Hypothalamus (tissue), 51 donors: ENCODE measurements at regions not wholly inside any gene's neighbourhood (a gene's known extent, or its start where the extent isn't known, plus 50 kb on each side); places are given as distances from the start of the nearest gene placed in this dataset.
A peak's percentile ranks its signal among the peaks of the same experiment; 100 is the strongest.
"Not testable (repeated sequence)": the region's sequence is repeated elsewhere in the genome, so short reads cannot be mapped to it uniquely, and the experiment has no call there.

Experiments used
- DNase-seq, 51 donors: peaks; one replicate each; lab custom pipeline; 2025; lab: John Stamatoyannopoulos, UW

DNA sequence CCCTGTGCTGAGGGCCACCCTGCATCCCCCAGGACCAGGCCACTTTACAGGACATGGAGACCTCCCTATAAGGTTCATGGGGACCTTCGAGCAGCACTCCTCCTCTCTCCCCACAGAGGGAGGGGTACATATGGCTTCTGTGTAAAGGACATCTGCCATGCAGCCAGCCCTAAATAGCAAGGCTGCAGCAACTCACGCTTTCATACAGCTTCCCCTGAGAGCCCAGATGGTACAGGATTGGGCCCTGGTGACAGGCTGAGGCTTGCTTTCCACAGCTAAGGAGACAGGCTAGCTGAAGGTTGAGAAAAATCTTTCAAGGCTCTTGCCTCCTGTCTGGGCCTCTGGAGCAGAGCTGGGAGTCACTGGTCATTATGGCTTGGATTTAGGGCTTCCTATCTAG lies 147.0 kb upstream of the ZNF366 start:
- no peak for DNase-seq

DNA sequence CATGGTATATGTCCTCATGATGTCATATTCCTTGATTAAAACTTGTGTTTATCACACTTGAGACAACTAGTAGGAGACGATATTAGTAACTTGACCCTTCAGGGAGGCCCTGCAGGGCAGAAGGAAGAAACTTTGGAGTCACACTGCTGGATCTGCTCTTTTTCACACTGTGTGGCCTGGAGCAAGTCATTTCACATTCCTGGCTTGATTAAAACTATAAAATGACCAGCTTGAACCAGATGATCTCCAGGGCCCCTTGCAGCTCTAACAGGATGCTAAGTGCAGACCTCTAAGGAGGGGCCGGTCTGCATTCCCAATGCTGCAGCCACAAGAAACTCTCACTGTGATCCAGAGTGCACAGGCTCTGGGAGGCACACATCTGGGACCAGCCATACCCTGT lies 146.4 kb upstream of the ZNF366 start:
- no peak for DNase-seq

DNA sequence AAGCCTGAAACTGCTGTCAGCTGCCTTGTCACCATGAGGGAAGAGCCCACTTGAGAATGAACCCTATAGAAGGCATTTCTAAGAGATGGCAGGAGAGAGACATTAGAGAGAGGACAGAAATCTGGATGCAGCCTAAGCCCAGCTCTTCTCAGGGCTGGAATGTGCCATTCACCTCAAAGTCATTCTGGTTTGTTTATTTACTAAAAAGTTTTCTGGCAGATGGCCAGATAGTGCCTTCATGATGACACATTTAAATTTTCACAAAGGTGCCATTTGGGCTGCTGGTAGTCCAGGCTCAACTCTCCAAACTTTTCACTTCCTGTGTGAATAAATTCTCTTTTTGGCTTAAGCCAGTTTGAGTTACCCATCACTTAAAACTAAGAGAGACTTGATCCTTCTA lies 144.6 kb upstream of the ZNF366 start:
- DNase-seq: no peak

DNA sequence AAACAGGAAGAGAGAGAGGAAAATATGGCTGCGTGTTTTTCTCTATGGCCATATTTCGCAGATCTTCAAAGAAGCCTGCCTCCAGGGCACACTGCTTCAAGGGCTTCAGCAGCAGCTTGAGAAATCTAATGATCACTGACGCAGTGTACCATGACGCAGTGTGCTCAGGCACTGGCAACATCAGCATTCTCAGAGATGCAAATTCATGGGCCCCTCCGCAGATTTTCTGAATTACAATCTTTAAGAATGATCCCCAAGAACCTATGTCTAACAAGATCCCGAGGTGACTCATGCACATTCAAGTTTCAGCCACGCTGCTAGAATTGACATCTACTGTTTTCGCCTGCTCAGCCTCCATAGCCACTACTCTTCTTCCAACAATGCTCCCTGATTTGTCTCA lies 143.9 kb upstream of the ZNF366 start:
- DNase-seq: no peak

DNA sequence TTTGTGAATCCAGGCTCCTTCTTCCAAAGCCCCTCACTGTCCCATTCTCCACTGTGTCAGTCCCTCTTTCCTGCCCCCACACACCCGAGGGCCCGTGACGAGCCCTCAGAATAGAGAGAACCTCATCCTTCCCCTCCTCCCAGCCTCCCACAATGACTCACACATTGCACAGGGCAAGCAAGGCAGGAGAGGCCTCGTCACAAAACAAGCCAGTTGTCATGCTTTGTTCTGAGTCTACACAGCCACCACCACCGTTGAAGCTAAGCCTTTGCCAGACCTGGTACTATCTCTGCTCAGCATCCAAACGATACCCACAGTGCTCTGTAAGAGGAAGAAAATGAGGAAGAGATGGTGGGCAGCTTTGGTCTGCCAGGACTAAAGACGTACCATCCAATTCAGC lies 142.2 kb upstream of the ZNF366 start:
- peak in 2 of 51 donors; percentile 16 to 62 for DNase-seq

DNA sequence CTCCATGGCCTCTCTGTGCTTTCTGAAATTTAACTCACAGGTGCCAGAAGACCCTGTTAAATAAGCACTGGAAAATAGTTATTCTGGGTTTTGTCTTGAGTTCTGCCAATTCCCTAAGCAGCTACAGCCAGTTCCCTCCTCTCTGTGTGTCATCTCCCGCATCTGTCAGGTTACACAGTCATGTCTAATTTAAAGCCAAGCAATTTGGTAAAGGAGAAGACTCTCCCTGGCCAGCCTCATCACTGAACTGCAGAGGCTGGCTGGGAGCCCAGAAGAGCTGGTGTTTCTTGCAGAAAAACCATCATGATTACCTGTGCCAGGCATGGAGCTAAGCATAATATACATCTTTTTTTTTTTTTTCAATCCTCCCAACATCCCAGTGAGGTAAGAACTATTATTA lies 141.3 kb upstream of the ZNF366 start:
- DNase-seq: peak in 2 of 51 donors; percentile 7 to 38

DNA sequence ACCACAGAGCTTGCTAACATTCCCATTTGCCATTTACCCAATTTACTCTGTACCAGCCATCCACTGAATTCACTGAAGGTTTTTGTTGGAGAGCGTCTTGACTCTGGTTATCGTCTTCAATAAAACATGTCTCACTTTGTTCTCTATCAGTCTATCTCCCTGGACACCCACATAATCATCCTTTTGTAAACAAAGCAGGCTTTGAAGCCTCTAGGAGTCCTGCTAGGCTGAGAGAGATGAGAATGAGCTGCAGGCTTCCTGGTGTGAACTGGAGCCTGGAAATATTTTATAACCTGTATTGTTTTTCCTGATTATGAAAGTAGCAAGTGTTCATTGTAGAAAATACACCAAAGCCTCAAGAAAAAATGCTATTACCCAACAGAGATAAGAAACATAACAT lies 140.6 kb upstream of the ZNF366 start:
- peak in 1 of 51 donors; percentile 2 for DNase-seq

DNA sequence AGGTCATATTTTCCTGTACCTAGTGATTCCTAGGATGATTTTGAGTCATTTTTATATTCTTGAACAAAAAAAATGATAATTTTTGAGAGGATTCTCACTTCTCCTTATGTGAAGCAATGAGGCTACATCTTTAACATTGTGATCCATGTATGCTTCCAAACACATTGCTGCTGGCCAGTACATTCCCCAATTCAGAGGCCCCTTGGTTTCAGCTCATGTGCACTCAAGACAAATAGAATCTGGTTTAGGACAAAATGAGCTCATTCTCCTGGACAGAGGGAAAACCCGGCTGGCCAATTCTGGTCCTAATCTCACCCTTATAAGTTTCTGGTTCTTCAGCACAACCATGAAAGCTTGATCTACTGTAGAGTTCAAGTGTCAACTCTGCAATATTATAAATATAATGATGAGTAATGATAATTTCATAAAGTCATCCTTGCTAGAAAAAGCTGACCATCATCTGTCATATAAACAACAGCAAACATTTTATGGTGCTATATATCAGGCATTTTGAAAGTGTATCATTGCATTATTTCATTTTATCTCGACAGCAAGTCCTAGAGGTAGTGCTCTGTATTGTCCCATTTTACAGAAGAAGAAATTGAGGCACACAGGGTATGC lies 139.1 kb upstream of the ZNF366 start:
- DNase-seq: no peak

DNA sequence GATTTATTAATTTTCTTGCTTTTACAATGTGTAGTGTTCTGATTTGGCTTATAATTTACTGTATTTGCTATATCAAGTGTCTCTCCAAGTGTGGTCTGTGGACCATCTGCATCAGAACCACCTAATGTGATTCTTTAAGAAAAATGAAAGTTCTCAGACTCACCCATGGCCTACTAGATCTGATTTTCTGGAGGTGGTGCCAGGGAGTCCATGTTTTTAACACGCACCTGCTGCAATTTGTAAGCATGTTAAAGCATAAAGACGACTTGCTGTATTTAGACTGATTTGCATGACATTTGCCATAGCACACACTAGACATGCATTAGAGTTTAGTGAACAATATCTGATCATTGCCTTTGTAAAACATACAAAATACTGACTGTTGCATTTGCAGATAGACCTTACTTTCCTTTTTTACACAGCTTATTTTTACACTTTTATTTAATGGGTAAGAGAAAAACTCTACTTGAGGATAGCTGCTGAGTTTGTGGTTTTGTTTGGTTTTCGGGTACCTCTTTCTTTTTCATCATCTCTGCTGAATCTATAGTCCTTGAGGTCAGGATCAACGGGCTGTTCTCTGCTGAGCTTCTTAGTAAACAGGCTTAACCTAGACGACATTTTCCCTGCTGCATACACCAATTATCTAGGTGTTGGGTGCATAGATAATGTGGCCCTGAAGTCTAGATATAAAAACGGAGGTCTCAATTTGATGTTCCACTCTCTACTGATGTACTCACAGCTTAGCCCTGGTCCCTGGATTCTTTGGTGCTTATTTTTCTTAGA lies 138.0 kb upstream of the ZNF366 start:
- no peak for DNase-seq

DNA sequence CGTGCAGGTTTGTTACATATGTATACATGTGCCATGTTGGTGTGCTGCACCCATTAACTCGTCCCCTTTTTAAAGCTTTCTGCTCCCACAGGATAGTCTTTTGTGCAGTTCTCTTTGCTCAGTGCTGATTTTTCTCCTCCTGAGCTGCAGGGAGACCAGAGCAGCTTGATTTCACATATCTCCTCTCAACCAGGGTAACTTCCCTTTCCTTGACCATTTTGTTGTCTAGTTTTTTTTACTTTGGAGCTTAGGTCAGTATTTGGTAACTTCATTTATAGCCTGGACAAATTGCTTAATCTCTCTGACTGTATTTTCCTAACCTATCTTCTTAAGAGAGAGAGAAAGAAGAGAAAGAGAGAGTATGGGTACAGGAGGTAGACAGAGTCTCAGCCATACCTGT lies 137.1 kb upstream of the ZNF366 start:
- no peak for DNase-seq

DNA sequence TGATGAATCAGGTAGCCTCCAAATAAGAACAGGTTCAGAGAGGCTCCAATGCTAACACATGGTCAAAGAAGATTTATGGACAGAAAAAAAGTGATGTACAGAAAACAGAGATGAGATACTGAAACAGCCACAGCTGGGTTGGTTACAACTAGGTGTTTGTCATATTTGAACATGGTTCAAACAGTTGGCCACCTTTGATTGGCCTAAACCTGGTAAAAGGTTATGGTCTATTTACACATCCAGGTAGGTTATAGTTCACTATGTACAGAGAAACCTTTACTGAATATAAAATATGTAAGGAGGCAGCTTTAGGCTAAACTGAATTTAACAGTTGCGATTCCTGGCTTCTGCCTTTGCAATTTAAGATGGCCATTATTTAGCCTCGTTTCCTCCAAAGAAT lies 134.0 kb upstream of the ZNF366 start:
- DNase-seq: no peak

DNA sequence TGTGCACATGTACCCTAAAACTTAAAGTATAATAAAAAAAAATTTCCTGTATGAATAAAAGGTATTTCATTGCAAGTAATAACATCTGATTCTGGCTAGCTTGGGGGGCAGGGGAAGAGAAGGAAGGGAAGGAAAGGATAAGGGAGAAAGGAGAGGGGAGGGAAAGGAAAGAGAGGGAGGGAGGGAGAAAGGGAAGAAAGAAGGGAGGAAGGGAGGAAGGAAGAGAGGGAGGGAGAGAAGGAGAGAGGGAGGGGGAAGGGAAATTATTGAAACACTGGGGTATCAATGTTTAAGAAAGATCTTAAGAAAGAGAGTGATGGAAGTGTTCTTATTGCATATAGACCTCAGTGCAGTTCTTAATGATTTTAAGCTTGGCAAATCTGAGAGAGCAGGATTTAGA lies 129.8 kb upstream of the ZNF366 start:
- no peak for DNase-seq

DNA sequence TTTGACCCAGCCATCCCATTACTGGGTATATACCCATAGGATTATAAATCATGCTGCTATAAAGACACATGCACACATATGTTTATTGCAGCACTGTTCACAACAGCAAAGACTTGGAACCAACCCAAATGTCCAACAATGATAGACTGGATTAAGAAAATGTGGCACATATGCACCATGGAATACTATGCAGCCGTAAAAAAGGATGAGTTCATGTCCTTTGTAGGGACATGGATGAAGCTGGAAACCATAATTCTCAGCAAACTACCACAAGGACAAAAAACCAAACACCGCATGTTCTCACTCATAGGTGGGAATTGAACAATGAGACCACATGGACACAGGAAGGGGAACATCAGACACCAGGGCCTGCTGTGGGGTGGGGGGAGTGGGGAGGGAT lies 129.4 kb upstream of the ZNF366 start:
- DNase-seq: not testable (repeated sequence)

DNA sequence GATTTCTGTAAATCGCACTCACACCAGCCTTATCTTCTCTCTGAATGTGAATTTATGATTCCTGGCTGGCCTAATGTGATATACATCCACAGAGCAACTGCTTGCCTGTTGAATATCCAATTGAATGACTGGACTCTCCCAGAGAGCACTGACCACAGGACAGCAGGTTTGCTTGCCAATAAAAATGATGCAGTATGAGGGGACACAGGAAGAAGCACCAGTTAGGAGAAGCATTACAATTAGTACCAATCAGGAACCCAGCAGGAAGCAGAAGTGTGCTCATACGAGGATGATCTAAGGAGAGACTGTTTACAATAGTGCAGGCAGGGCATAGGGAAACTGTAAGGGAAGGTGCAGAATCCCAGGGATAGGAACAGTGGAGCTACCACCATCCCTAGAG lies 127.2 kb upstream of the ZNF366 start:
- DNase-seq: no peak

DNA sequence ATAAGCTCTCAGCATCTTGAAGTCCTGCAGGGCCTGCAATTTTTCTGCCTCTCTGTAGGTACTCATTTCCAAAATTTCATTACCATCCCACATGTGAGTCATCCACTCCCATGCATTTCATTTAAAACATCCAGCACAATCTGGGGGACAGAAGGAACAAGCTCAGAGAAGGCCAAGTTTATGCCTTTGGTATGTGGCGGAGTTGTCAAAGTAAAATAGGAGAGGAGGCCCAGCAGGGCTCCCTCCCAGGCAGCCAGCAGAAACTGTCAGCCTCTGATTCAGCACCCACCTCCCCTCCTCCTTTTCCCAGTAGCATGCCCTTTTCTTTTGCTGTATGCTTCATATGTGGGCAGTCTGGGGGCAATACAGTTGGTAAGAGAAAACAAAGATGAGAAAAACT lies 126.4 kb upstream of the ZNF366 start:
- DNase-seq: peak in 2 of 51 donors; percentile 44 to 49

DNA sequence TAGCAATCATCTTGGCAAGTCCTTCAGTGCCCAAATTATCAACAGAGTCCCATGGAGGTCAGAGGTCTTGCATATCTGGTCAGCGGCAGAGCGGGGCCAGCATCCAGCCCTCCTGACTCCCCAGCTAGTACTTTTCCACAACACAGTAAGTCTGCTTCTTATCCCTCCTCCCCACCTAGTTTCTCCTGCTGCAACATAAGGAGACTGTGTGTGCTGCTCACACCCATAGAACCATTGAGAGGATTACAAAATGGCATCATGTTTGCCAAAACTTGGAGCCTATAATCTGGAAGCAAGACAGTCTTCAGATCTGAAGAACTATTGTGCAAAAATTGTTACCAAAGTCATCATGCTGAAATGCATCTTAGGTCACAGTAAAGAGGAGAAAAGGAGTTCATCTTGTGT lies 125.8 kb upstream of the ZNF366 start:
- no peak for DNase-seq

DNA sequence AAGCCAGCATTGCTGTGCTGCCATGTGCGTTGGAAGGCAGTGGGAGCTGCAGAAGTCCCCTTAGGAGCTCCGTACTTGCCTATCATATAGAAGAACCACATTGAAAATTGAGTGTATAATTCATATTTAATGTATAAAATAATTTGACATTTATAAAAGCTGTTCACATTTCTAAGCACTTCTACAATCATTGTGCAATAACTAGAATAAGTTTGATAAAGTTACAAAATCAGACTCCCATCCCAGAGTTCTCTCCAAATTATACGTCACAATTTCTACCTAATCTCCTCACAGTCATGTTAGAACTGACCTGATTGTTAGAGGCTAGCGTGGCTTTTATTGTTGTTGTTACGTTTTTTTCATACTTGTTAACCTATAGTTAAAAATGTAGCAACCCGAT lies 123.5 kb upstream of the ZNF366 start:
- DNase-seq: no peak

DNA sequence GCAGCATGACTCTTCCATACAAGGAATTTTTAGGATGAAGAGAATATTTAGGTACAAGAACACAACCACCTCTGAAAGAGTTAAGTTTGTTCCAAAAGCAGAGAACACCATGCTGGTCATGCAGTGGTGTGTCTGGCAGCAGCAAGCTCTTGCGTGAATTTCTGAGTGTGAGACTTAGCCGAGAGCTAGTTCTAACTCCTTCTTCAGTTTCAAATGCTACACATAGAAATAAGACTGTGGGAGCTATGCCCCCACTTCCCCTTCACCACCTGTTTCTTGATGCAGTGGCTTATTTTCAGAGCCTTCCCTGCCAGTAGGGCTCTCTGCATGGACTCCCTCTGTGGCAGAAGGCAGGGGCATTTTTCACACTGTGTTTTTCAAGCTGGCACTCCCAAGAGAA lies 122.9 kb upstream of the ZNF366 start:
- peak in 1 of 51 donors; percentile 14 for DNase-seq

DNA sequence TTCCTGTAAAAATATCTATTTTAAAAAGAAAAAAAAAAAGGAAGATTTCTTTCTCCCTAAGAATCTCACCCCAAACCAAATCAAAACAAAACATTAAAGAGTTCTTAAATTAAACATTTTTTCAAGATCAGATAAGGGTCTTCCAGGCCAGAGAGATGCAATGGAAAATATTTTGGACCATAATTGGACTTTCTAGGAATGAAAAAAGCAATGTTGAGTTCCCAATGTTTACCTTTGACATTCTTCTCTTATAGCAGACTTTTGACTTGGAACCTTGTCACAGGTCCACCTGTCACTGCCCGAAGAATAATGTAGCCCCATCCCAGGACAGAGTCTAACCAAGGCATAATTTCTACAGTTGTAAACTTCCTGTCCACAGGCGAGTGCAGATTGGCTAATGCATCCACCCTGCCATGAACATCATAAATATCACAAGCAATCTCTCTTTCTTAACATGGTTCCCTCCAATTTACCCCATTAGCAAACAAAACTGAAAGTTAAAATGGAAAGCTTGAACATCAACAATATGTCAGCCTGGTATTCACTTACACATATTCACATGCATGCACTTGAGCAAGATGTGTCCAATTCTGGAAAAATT lies 121.7 kb upstream of the ZNF366 start:
- no peak for DNase-seq

DNA sequence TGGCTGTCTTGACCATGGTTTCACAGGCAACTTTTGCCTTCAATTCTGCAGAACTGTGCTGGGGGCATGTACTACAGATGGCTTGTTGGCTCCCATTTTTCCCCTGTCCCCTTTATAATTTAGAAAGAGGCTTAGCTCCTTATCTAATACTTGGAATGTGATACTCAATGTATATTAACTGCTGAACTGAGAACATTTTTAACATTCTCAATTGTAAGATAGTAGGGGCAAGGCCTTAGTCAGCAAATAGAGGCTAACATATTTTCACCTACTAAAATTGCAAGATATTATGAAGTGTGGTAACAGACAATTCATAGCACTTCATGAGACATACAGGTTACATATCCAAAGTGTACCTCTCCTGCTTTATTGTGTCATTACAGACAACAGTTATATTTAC lies 118.1 kb upstream of the ZNF366 start:
- no peak for DNase-seq

DNA sequence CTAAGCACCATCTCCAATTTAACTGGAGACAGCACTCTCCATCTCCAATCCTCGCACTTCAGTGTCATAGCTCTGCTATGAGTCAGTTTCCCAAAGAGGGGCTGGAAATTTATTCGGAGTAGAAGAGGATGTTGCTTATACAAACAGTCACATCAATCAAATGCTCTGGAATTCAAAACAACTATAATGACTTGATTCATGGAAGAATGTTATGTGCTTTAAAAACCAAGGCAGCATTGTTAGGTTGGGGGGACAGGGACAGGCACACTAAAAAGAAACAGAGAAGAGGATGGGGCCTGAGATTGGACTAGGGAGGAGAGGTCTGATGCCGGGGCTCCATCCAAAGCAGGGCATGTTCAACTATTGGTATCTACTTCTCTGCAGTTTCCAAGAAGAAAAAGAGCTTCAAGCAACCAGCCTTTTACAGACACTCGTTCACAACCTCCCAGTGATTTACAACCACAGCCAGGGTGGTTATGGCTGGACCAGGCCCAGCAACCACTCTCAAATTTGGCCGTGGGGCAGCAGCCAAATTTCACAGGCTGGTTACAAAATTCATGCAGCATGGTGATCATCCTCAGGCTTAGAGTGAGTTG lies 117.5 kb upstream of the ZNF366 start:
- no peak for DNase-seq

DNA sequence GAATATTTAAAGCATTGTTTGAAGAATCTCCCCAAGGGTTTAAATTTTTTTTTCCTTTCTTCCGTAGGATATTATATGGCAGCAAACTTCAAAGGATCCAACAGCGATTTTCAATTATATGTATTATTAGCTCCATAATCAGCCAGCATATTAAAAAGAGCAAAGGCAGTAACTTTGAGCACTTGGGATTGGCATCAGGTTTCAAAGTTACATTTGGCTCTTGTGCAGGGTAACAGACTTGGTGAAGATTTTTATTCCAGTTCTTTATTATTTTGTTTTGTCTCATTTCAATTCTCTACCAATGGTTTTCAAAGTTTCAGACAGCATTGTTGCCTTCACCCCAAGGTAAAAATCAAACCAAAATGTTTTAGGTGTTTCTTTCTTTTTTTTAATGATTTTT lies 116.7 kb upstream of the ZNF366 start:
- DNase-seq: no peak
